Mesenchymal stem cell (in vitro differentiated cells and primary cell): ENCODE measurements at regions not wholly inside any gene's neighbourhood (a gene's known extent, or its start where the extent isn't known, plus 50 kb on each side); places are given as distances from the start of the nearest gene placed in this dataset. TPM values are rescaled to one million over a fixed set of nuclear protein-coding genes. Genes with fewer than 3 reads are reported as not detected.

Experiments
- DNase-seq: peaks from one replicate; pipeline ENCODE4 v3.0.0-alpha.2; 2013
- H2AFZ ChIP-seq: one replicate; pipeline ENCODE4 v1.6.1; 2013; ENCODE audit warnings: low read depth, mild to moderate bottlenecking, control low read depth, inconsistent platforms, low read length, moderate library complexity
- H2AK5ac ChIP-seq: 2 replicates; pipeline ENCODE4 v1.6.1; 2013; ENCODE audit warnings: low read length, moderate library complexity, mild to moderate bottlenecking, inconsistent platforms; ENCODE audit not compliant: severe bottlenecking
- H2BK120ac ChIP-seq: one replicate; pipeline ENCODE4 v1.6.1; 2013; ENCODE audit warnings: low read depth, mild to moderate bottlenecking, inconsistent platforms, low read length, moderate library complexity
- H2BK12ac ChIP-seq, 2 experiments: one replicate each; pipeline ENCODE4 v1.6.1; 2013; ENCODE audit warnings: inconsistent platforms in 2 of 2, low read length in 2 of 2, mild to moderate bottlenecking in 2 of 2, moderate library complexity in 2 of 2, control low read depth in 1 of 2
- H2BK15ac ChIP-seq: one replicate; pipeline ENCODE4 v1.6.1; 2013; ENCODE audit warnings: mild to moderate bottlenecking, low read depth, inconsistent platforms; ENCODE audit not compliant: poor library complexity, severe bottlenecking
- H2BK5ac ChIP-seq: 2 replicates; pipeline ENCODE4 v1.6.1; 2013; ENCODE audit warnings: low read depth, mild to moderate bottlenecking, low read length, control low read depth, inconsistent platforms; ENCODE audit not compliant: poor library complexity, severe bottlenecking
- H3K14ac ChIP-seq, 2 experiments: one replicate each; pipeline ENCODE4 v1.6.1; 2013; ENCODE audit warnings: inconsistent platforms in 2 of 2, low read length in 2 of 2, control low read depth in 1 of 2, mild to moderate bottlenecking in 1 of 2, moderate library complexity in 1 of 2
- H3K18ac ChIP-seq, 2 experiments: one replicate each; pipeline ENCODE4 v1.6.1; 2013; ENCODE audit warnings: inconsistent platforms in 2 of 2, low read length in 2 of 2, control low read depth in 1 of 2, low read depth in 1 of 2, mild to moderate bottlenecking in 1 of 2
- H3K23ac ChIP-seq, 2 experiments: one replicate each; pipeline ENCODE4 v1.6.1; 2013; ENCODE audit warnings: inconsistent platforms in 2 of 2, low read length in 2 of 2, mild to moderate bottlenecking in 2 of 2, moderate library complexity in 2 of 2, control low read depth in 1 of 2
- H3K27ac ChIP-seq: 2 replicates; pipeline ENCODE4 v1.5.1; 2013; ENCODE audit warnings: mild to moderate bottlenecking, moderate library complexity, low read length, control low read depth, inconsistent platforms; ENCODE audit not compliant: poor library complexity, severe bottlenecking
- H3K27me3 ChIP-seq, 2 experiments: 2 replicates each; pipeline versions ENCODE4 v1.6.1 to v1.7.0; 2013; ENCODE audit warnings: low read length in 2 of 2, mild to moderate bottlenecking in 2 of 2, moderate library complexity in 2 of 2, control low read depth in 1 of 2, inconsistent platforms in 1 of 2; ENCODE audit not compliant: control insufficient read depth in 1 of 2, insufficient read depth in 1 of 2
- H3K36me3 ChIP-seq, 2 experiments: 2 replicates each; pipeline versions ENCODE4 v1.6.1 to v1.7.0; 2013; ENCODE audit warnings: low read length in 2 of 2, control low read depth in 1 of 2, inconsistent platforms in 1 of 2, low read depth in 1 of 2, mild to moderate bottlenecking in 1 of 2; ENCODE audit not compliant: insufficient read depth in 2 of 2, control insufficient read depth in 1 of 2
- H3K4ac ChIP-seq, 2 experiments: one replicate each; pipeline ENCODE4 v1.6.1; 2013; ENCODE audit warnings: inconsistent platforms in 2 of 2, low read length in 2 of 2, mild to moderate bottlenecking in 2 of 2, moderate library complexity in 2 of 2, control low read depth in 1 of 2, low read depth in 1 of 2
- H3K4me1 ChIP-seq: 2 replicates; pipeline ENCODE4 v1.6.1; 2013; ENCODE audit warnings: low read depth, low read length, control low read depth; ENCODE audit not compliant: control insufficient read depth, insufficient read depth
- H3K4me2 ChIP-seq: 2 replicates; pipeline ENCODE4 v1.6.1; 2013; ENCODE audit warnings: low read length, mild to moderate bottlenecking, inconsistent platforms; ENCODE audit not compliant: poor library complexity, severe bottlenecking
- H3K4me3 ChIP-seq, 2 experiments: 2 replicates each; pipeline versions ENCODE4 v1.5.1 to v1.7.0; 2013; ENCODE audit warnings: low read length in 2 of 2, mild to moderate bottlenecking in 2 of 2, control low read depth in 1 of 2, low read depth in 1 of 2; ENCODE audit not compliant: insufficient read depth in 1 of 2
- H3K79me1 ChIP-seq: replicated peaks from 2 replicates; pipeline ENCODE4 v1.6.1; 2013; ENCODE audit warnings: mild to moderate bottlenecking, control low read depth, low read length, inconsistent platforms; ENCODE audit not compliant: poor library complexity, severe bottlenecking
- H3K9ac ChIP-seq: 2 replicates; pipeline ENCODE4 v1.7.0; 2013; ENCODE audit warnings: mild to moderate bottlenecking, low read length, moderate library complexity
- H3K9me3 ChIP-seq: 2 replicates; pipeline ENCODE4 v1.7.0; 2013; ENCODE audit warnings: mild to moderate bottlenecking, low read length; ENCODE audit not compliant: control insufficient read depth
- H4K8ac ChIP-seq: one replicate; pipeline ENCODE4 v1.6.1; 2013; ENCODE audit warnings: inconsistent platforms, mild to moderate bottlenecking, low read length, moderate library complexity
- H4K91ac ChIP-seq: one replicate; pipeline ENCODE4 v1.6.1; 2013; ENCODE audit warnings: mild to moderate bottlenecking, low read length, inconsistent platforms
- WGBS: methylation state at CpG from one replicate; pipeline ENCODE4 v1.1.7; 2013; ENCODE audit warnings: mixed read lengths; 5-methylcytosine and 5-hydroxymethylcytosine counted together
- small RNA-seq: library from polyadenylated mRNA; stranded (forward); fragments of <200 nt; extraction: miRNeasy Mini kit (QIAGEN cat#:217004); gene quantifications from one replicate; pipeline ENCODE3, GENCODE V24; 2013; ENCODE audit warnings: low read depth

- DNase-seq = no peak
- H4K91ac ChIP-seq = no peak overlapping the region
- H2BK5ac ChIP-seq = no peak overlapping the region
- no peak overlapping the region for H3K4me3 ChIP-seq
- H3K4me1 ChIP-seq = no peaks in the 10 kb centered on the region
- no peak overlapping the region for H2AFZ ChIP-seq
- no peaks in the 10 kb centered on the region for H3K9me3 ChIP-seq
- no peak overlapping the region for H3K9ac ChIP-seq
- no peak overlapping the region for H3K27ac ChIP-seq
- H3K4ac ChIP-seq = no peak overlapping the region
- peak overlapping the region; percentile 18 to 81 for H2BK12ac ChIP-seq
- H3K14ac ChIP-seq = no peak overlapping the region
- no peak overlapping the region for H2BK15ac ChIP-seq
- no peak overlapping the region for H2BK120ac ChIP-seq
- no peaks in the 10 kb centered on the region for H3K27me3 ChIP-seq
- no peak overlapping the region for H2AK5ac ChIP-seq
- no peaks in the 10 kb centered on the region for H3K79me1 ChIP-seq
- WGBS = 60% methylated on average over 1 of the region's 1 CpG
- no peaks in the 10 kb centered on the region for H3K36me3 ChIP-seq
- no peak overlapping the region for H3K23ac ChIP-seq
- H3K18ac ChIP-seq = peak overlapping the region in 1 of 2 experiments; percentile 21
- no peak overlapping the region for H3K4me2 ChIP-seq
- no peak overlapping the region for H4K8ac ChIP-seq
Measured at GRCh38 chr5:91217859-91218258, 165.3 kb downstream of the ARRDC3 start.

GRCh38 chr5:91214571-91214970 is 168.5 kb downstream of the ARRDC3 start:
- Histone ChIP-seq H2AK5ac (no peak overlapping the region), H3K4ac (no peak overlapping the region), H3K4me1 (no peaks in the 10 kb centered on the region), H3K18ac (no peak overlapping the region), H2AFZ (no peak overlapping the region), H3K27ac (no peak overlapping the region), H3K14ac (no peak overlapping the region), H3K9ac (no peak overlapping the region), H3K4me3 (no peak overlapping the region), H3K79me1 (no peaks in the 10 kb centered on the region), H2BK15ac (no peak overlapping the region), H3K4me2 (no peak overlapping the region), H3K9me3 (no peaks in the 10 kb centered on the region), H2BK12ac (no peak overlapping the region), H4K91ac (no peak overlapping the region), H3K23ac (no peak overlapping the region), H2BK5ac (no peak overlapping the region), H3K27me3 (no peaks in the 10 kb centered on the region), H3K36me3 (no peaks in the 10 kb centered on the region), H2BK120ac (no peak overlapping the region), H4K8ac (no peak overlapping the region)
- WGBS = 95% methylated on average over 4 of the region's 4 CpGs
- no peak for DNase-seq

Small RNA genes in the stretch of these regions (small RNA-seq; reads per million reads assigned to genes)
- gene RF00017 (not detected), gene RNU4-90P (not detected)
